ENCODE measurements at regions not wholly inside any gene's neighbourhood (a gene's known extent, or its start where the extent isn't known, plus 50 kb on each side); places are given as distances from the start of the nearest gene placed in this dataset.

DNA sequence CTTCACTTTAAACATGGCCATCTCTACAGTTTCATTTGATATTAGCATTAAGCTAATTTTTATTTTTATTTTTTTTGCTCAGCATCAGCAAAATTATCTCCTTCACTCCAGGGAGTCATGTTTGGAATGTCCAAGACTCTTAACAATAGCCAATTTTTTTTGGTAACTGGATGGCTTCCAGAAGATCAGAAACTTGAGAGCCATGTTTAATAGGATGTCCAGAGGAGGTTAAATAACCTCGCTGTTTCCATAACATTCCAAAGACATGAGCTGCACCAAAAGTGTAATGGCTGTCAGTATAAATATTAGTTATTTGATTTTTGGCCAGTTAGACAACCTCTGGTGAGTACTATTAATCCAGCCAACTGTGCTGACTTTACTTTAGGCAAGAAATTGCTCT, 80.7 kb downstream of the DNTTIP2 start:
- TF ChIP-seq CTCF (IDR thresholded peaks at IDR 0.05; ENCODE audit: low read depth, low read length), result no peak
- no peak overlapping the region for H3K4me3 ChIP-seq (ENCODE audit: low read depth, low read length)
- peak; percentile 91 for DNase-seq (ENCODE audit: low read depth, low spot score)
- in situ Hi-C loops (cut with HindIII; ENCODE audit: low sequenced_read_pairs), result no loop called here

DNA sequence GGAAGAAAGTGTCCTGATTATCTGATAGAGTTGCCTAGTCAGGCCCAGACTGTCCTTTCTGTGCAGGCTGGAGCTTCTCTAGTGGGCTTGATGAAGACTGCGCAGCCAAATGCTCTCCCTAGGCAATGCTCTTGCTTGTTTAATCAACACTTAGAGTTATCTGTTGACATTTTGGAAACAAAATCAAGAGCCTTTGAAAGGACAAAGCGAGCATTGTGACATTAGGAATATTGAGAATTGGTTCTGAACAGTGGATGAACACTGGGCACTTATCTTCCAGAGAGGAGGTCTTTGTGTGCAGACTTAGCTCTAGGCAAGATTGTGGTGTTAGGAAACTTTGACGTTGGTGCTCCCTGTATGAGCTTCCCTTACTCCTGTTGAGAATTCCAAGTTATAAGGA, 94.5 kb downstream of the DNTTIP2 start:
- no peak for DNase-seq (ENCODE audit: low read depth, low spot score)
- in situ Hi-C loops (cut with HindIII; ENCODE audit: low sequenced_read_pairs), result no loop called here
- H3K4me3 ChIP-seq (ENCODE audit: low read depth, low read length), result no peak overlapping the region
- TF ChIP-seq CTCF (IDR thresholded peaks at IDR 0.05; ENCODE audit: low read depth, low read length), result no peak

GRCh38 chr1:93783876-93784275, 95.1 kb downstream of the DNTTIP2 start:
- H3K4me3 ChIP-seq (ENCODE audit: low read depth, low read length), result no peak overlapping the region
- in situ Hi-C loops (cut with HindIII; ENCODE audit: low sequenced_read_pairs), result no loop called here
- no peak for TF ChIP-seq CTCF (IDR thresholded peaks at IDR 0.05; ENCODE audit: low read depth, low read length)
- no peak for DNase-seq (ENCODE audit: low read depth, low spot score)

GRCh38 chr1:93779540-93780165, 98.0 kb upstream of the BCAR3 start:
- no peak for TF ChIP-seq CTCF (IDR thresholded peaks at IDR 0.05; ENCODE audit: low read depth, low read length)
- H3K4me3 ChIP-seq (ENCODE audit: low read depth, low read length), result no peak overlapping the region
- peak; percentile 89 for DNase-seq (ENCODE audit: low read depth, low spot score)
- in situ Hi-C loops (cut with HindIII; ENCODE audit: low sequenced_read_pairs), result no loop called here

DNA sequence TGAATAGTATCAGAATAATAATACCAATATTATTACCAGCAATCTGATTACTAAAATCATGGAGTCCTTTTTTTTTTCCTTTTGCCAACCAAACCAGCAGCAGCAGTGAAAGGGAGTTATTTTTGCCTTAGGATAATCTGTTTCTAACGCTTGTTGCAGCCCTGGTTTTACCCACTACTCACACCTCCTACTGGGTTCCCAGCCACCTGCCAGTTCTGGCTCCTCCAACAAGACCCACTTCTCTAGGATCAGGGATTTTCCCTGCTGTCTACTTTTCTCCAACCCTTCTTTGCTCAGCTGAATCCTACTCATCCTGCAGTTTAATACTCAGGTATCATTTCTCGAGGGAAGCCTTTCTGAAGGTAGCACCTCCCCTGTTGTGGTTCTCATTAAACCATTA, 96.8 kb upstream of the BCAR3 start:
- no peak for DNase-seq (ENCODE audit: low read depth, low spot score)
- TF ChIP-seq CTCF (IDR thresholded peaks at IDR 0.05; ENCODE audit: low read depth, low read length), result no peak
- in situ Hi-C loops (cut with HindIII; ENCODE audit: low sequenced_read_pairs), result no loop called here
- no peak overlapping the region for H3K4me3 ChIP-seq (ENCODE audit: low read depth, low read length)

DNA sequence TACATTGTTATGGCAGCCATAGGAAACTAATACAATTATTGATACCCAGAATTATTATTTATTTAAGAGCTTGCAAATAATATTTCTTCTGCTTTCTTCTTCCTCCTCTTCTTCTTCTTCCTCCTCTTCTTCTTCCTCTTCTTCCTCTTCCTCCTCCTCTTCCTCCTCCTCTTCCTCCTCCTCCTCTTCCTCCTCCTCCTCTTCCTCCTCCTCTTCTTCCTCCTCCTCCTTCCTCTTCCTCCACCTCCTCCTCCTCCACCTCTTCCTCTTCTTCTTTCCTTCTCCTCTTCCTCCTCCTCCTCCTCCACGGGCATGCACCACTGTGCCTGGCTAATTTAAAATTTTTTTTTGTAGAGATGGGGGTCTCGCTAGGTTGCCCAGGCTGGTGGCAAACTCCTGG, 95.6 kb upstream of the BCAR3 start:
- no peak for DNase-seq (ENCODE audit: low read depth, low spot score)
- in situ Hi-C loops (cut with HindIII; ENCODE audit: low sequenced_read_pairs), result no loop called here
- H3K4me3 ChIP-seq (ENCODE audit: low read depth, low read length), result no peak overlapping the region
- TF ChIP-seq CTCF (IDR thresholded peaks at IDR 0.05; ENCODE audit: low read depth, low read length), result no peak

DNA sequence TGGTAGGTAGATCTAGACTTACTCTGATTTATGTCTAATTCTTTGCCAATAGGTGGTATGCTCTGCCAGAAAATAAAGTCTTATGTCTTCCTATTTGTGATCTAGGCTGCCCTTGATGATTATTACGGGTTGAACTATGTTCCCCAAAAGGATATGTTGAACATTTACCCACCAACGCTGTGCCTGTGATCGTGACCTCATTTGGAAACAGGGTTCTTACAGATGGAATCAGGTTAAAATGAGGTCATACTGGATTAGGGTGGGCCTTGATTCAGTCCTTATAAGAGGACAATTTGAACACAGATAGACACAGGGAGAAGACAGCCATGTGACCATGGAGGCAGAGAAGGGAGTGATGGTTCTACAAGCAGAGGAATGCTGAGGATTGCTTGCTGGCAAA, 95.1 kb upstream of the BCAR3 start:
- in situ Hi-C loops (cut with HindIII; ENCODE audit: low sequenced_read_pairs), result no loop called here
- DNase-seq (ENCODE audit: low read depth, low spot score), result no peak
- no peak for TF ChIP-seq CTCF (IDR thresholded peaks at IDR 0.05; ENCODE audit: low read depth, low read length)
- H3K4me3 ChIP-seq (ENCODE audit: low read depth, low read length), result no peak overlapping the region

Data from astrocyte of the spinal cord (primary cell).